Kidney (tissue), 13 donors: ENCODE measurements at regions not wholly inside any gene's neighbourhood (a gene's known extent, or its start where the extent isn't known, plus 50 kb on each side); places are given as distances from the start of the nearest gene placed in this dataset.
"Not testable (repeated sequence)": the region's sequence is repeated elsewhere in the genome, so short reads cannot be mapped to it uniquely, and the experiment has no call there.

Experiments
- DNase-seq, 5 donors: peaks; one replicate each; pipeline ENCODE4 v3.0.0-alpha.2; 2013 to 2020
- FAIRE-seq: peaks from 2 replicates; lab custom pipeline; 2012; peaks lifted over from hg19 to GRCh38; lab: Jason Lieb, UNC
- H3K27ac ChIP-seq, 2 donors: one replicate each; pipeline ENCODE4 v1.7.0; 2013; ENCODE audit warnings: low read depth in 2 of 2, low read length in 2 of 2, inconsistent platforms in 1 of 2
- H3K27me3 ChIP-seq: one replicate; pipeline ENCODE4 v1.7.1; 2013; ENCODE audit warnings: low read length, inconsistent platforms; ENCODE audit not compliant: control insufficient read depth, insufficient read depth
- H3K36me3 ChIP-seq, 3 donors: one replicate each; pipeline versions ENCODE4 v1.7.0 to v1.7.1; 2013; ENCODE audit warnings: low read length in 3 of 3, control low read depth in 1 of 3, inconsistent platforms in 1 of 3; ENCODE audit not compliant: insufficient read depth in 3 of 3, control insufficient read depth in 2 of 3
- H3K4me1 ChIP-seq, 3 donors: one replicate each; pipeline versions ENCODE4 v1.7.0 to v1.7.1; 2013; ENCODE audit warnings: low read length in 3 of 3, inconsistent platforms in 1 of 3, low read depth in 1 of 3; ENCODE audit not compliant: control insufficient read depth in 2 of 3, insufficient read depth in 2 of 3
- H3K4me3 ChIP-seq, 3 donors: one replicate each; pipeline versions ENCODE4 v1.7.0 to v1.8.1; 2013; ENCODE audit warnings: low read length in 3 of 3, control low read depth in 1 of 3, inconsistent platforms in 1 of 3
- H3K9ac ChIP-seq, 3 donors: one replicate each; pipeline versions ENCODE4 v1.7.0 to v1.7.1; 2013; ENCODE audit warnings: low read length in 3 of 3, control low read depth in 1 of 3, inconsistent platforms in 1 of 3
- H3K9me3 ChIP-seq, 3 donors: one replicate each; pipeline versions ENCODE4 v1.7.0 to v1.7.1; 2013; ENCODE audit warnings: low read length in 3 of 3, control low read depth in 1 of 3, inconsistent platforms in 1 of 3; ENCODE audit not compliant: control insufficient read depth in 2 of 3, insufficient read depth in 1 of 3
- CTCF ChIP-seq: IDR thresholded peaks from 3 replicates; pipeline ENCODE4 v1.5.1; 2012; ENCODE audit warnings: mild to moderate bottlenecking, moderate library complexity, borderline replicate concordance; ENCODE audit not compliant: insufficient read depth; ENCODE audit errors: extremely low read depth
- intact Hi-C: fragments of 100-400 bp; cut with DNase I; formaldehyde crosslinking; loops from one replicate; pipeline ENCODE4 v1.11.1; 2022
- donor health status: control.
- donor health status: control.
- donor health status: control.
- donor health status: control.
- donor health status: control.
- donor health status: DM: yes; HTN: yes; CAD: no.
- donor health status: Normal renal cell carcinoma (clear cell type).

GRCh38 chr3:178203650-178204049, 332.6 kb upstream of the KCNMB2 start:
- no peaks in the 10 kb centered on the region for H3K4me1 ChIP-seq
- intact Hi-C loops, result no loop called here
- no peak overlapping the region for H3K9ac ChIP-seq
- no peaks in the 10 kb centered on the region for H3K9me3 ChIP-seq
- no peak for TF ChIP-seq CTCF
- no peaks in the 10 kb centered on the region for H3K27me3 ChIP-seq
- no peak overlapping the region for H3K27ac ChIP-seq
- DNase-seq (peak in 1 of 5 donors; percentile 1), FAIRE-seq (no peak)
- no peaks in the 10 kb centered on the region for H3K36me3 ChIP-seq
- no peak overlapping the region for H3K4me3 ChIP-seq

- no peak for TF ChIP-seq CTCF
- no peak for DNase-seq
- H3K9me3 ChIP-seq, result no peaks in the 10 kb centered on the region
- no peaks in the 10 kb centered on the region for H3K27me3 ChIP-seq
- no peaks in the 10 kb centered on the region for H3K36me3 ChIP-seq
- no peaks in the 10 kb centered on the region for H3K4me1 ChIP-seq
- no peak overlapping the region for H3K4me3 ChIP-seq
- H3K9ac ChIP-seq, result no peak overlapping the region
- no peak for FAIRE-seq
- intact Hi-C loops, result no loop called here
- H3K27ac ChIP-seq, result no peak overlapping the region
Observed at GRCh38 chr3:178205740-178206139, 330.5 kb upstream of the KCNMB2 start.

GRCh38 chr3:178206521-178206920, 329.7 kb upstream of the KCNMB2 start:
- no peak for TF ChIP-seq CTCF
- Histone ChIP-seq H3K9ac (no peak overlapping the region), H3K9me3 (no peaks in the 10 kb centered on the region), H3K4me1 (no peaks in the 10 kb centered on the region), H3K27ac (no peak overlapping the region), H3K4me3 (no peak overlapping the region), H3K36me3 (no peaks in the 10 kb centered on the region), H3K27me3 (no peaks in the 10 kb centered on the region)
- intact Hi-C loops, result no loop called here
- FAIRE-seq (no peak), DNase-seq (no peak)

GRCh38 chr3:178207161-178207560, 329.1 kb upstream of the KCNMB2 start:
- intact Hi-C loops, DNase-seq, FAIRE-seq, H3K4me1 ChIP-seq, H3K9ac ChIP-seq, H3K27ac ChIP-seq, H3K36me3 ChIP-seq, H3K4me3 ChIP-seq, H3K9me3 ChIP-seq, H3K27me3 ChIP-seq: not testable (repeated sequence)

GRCh38 chr3:178207627-178208026, 328.6 kb upstream of the KCNMB2 start:
- H3K4me1 ChIP-seq, H3K36me3 ChIP-seq, H3K27ac ChIP-seq, intact Hi-C loops, DNase-seq, H3K4me3 ChIP-seq, H3K9me3 ChIP-seq, H3K27me3 ChIP-seq, FAIRE-seq, H3K9ac ChIP-seq: not testable (repeated sequence)

GRCh38 chr3:178209116-178209515, 327.1 kb upstream of the KCNMB2 start:
- H3K4me1 ChIP-seq, FAIRE-seq, intact Hi-C loops: not testable (repeated sequence)

GRCh38 chr3:178209618-178210017, 326.6 kb upstream of the KCNMB2 start:
- DNase-seq, FAIRE-seq, H3K9me3 ChIP-seq, intact Hi-C loops, H3K27ac ChIP-seq, H3K4me3 ChIP-seq, H3K9ac ChIP-seq, H3K27me3 ChIP-seq, H3K4me1 ChIP-seq, H3K36me3 ChIP-seq: not testable (repeated sequence)

More at GRCh38 chr3:178209116-178209515, 327.1 kb upstream of the KCNMB2 start:
- not testable (repeated sequence) for H3K27me3 ChIP-seq, H3K27ac ChIP-seq, H3K9ac ChIP-seq, H3K36me3 ChIP-seq, H3K4me3 ChIP-seq, H3K9me3 ChIP-seq
- peak in 1 of 5 donors; percentile 9 for DNase-seq
